Lung (tissue), 11 donors: ENCODE measurements at regions not wholly inside any gene's neighbourhood (a gene's known extent, or its start where the extent isn't known, plus 50 kb on each side); places are given as distances from the start of the nearest gene placed in this dataset.

Experiments
- ATAC-seq: fragments of 200-7000 bp; cut with Tn5 transposase; one replicate; pipeline ENCODE4 v1.9.1; 2020; ENCODE audit warnings: moderate number of reproducible peaks; ENCODE audit not compliant: insufficient read depth, low FRiP score
- DNase-seq, 3 donors: peaks; one replicate each; pipeline ENCODE4 v3.0.0-alpha.2; 2013 to 2017
- H3K27ac ChIP-seq, 2 donors: one replicate each; pipeline ENCODE4 v1.5.1; 2013; ENCODE audit warnings: mild to moderate bottlenecking in 2 of 2, moderate library complexity in 2 of 2, control low read depth in 1 of 2, inconsistent platforms in 1 of 2, low read depth in 1 of 2, low read length in 1 of 2
- H3K27me3 ChIP-seq, 3 donors: one replicate each; pipeline ENCODE4 v1.5.1; 2013; ENCODE audit warnings: low read length in 2 of 3; ENCODE audit not compliant: control insufficient read depth in 3 of 3, insufficient read depth in 3 of 3
- H3K36me3 ChIP-seq, 4 donors: one replicate each; pipeline ENCODE4 v1.5.1; 2013; ENCODE audit warnings: low read length in 4 of 4, mild to moderate bottlenecking in 1 of 4, moderate library complexity in 1 of 4; ENCODE audit not compliant: control insufficient read depth in 4 of 4, insufficient read depth in 4 of 4
- H3K4me1 ChIP-seq, 5 donors: one replicate each; pipeline ENCODE4 v1.5.1; 2013; ENCODE audit warnings: low read length in 5 of 5, mild to moderate bottlenecking in 2 of 5, moderate library complexity in 1 of 5; ENCODE audit not compliant: control insufficient read depth in 5 of 5, insufficient read depth in 5 of 5
- H3K4me3 ChIP-seq: one replicate; pipeline ENCODE4 v1.5.1; 2013; ENCODE audit warnings: mild to moderate bottlenecking, control low read depth, moderate library complexity
- H3K9ac ChIP-seq, 2 donors: one replicate each; pipeline ENCODE4 v1.5.1; 2013; ENCODE audit warnings: low read length in 2 of 2, control low read depth in 1 of 2; ENCODE audit not compliant: insufficient read depth in 1 of 2
- H3K9me3 ChIP-seq, 4 donors: one replicate each; pipeline ENCODE4 v1.5.1; 2013; ENCODE audit warnings: low read length in 3 of 4, mild to moderate bottlenecking in 1 of 4, moderate library complexity in 1 of 4; ENCODE audit not compliant: control insufficient read depth in 4 of 4, insufficient read depth in 3 of 4
- CTCF ChIP-seq: IDR thresholded peaks from 2 replicates; pipeline ENCODE4 v1.5.1; 2012; ENCODE audit warnings: mild to moderate bottlenecking; ENCODE audit errors: control extremely low read depth, extremely low read depth
- WGBS, 2 donors: extraction: QIAGEN DNeasy Blood & Tissue Kit; methylation state at CpG; one replicate each; pipeline ENCODE4 v1.1.7; 2013; 5-methylcytosine and 5-hydroxymethylcytosine counted together
- donor health status: control.
- donor health status: control.
- donor health status: Bipolar disorder and iron deficiency.
- donor health status: healthy.
- donor health status: DM: yes; HTN: yes; CAD: no.

DNA sequence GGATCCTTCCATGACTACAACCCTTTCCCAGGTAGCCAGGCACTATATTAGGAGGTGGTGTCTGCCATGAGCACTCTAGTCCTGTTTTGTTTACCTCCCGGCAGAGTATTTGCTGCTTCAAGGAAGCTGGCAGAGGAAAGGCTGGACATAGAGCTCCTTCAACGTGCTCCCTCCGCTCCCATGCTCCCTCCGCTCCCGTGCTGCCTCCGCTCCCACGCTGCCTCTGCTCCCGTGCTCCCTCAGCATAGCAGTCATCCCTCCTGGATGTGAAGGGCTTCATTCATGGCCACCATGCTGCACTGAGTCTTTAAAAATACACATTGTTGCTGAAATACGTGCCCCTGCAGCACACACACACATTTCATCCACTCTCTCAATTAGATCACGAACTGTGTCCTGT lies 181.9 kb upstream of the MYT1L start:
- TF ChIP-seq CTCF: no peak
- WGBS, 2 donors: 76 to 83% methylated on average over 10 of the region's 10 CpGs
- H3K4me1 ChIP-seq: no peaks in the 10 kb centered on the region
- no peak overlapping the region for H3K4me3 ChIP-seq
- ATAC-seq: no peak
- no peak overlapping the region for H3K27ac ChIP-seq
- peaks cover 0 to 4% (median 0%) of the 10 kb centered on the region in 4 donors for H3K9me3 ChIP-seq
- DNase-seq: no peak
- H3K9ac ChIP-seq: no peak overlapping the region
- H3K36me3 ChIP-seq: no peaks in the 10 kb centered on the region
- no peaks in the 10 kb centered on the region for H3K27me3 ChIP-seq

- no peak overlapping the region for H3K9ac ChIP-seq
- H3K36me3 ChIP-seq: no peaks in the 10 kb centered on the region
- H3K4me3 ChIP-seq: no peak overlapping the region
- 79% methylated on average over 20 of the region's 20 CpGs for WGBS, 2 donors
- no peak overlapping the region for H3K27ac ChIP-seq
- no peaks in the 10 kb centered on the region for H3K27me3 ChIP-seq
- TF ChIP-seq CTCF: no peak
- DNase-seq: no peak
- ATAC-seq: no peak
- no peaks in the 10 kb centered on the region for H3K4me1 ChIP-seq
- peaks cover 0 to 1% (median 0%) of the 10 kb centered on the region in 4 donors for H3K9me3 ChIP-seq
Measured at GRCh38 chr2:2507417-2507997, 176.4 kb upstream of the MYT1L start.

DNA sequence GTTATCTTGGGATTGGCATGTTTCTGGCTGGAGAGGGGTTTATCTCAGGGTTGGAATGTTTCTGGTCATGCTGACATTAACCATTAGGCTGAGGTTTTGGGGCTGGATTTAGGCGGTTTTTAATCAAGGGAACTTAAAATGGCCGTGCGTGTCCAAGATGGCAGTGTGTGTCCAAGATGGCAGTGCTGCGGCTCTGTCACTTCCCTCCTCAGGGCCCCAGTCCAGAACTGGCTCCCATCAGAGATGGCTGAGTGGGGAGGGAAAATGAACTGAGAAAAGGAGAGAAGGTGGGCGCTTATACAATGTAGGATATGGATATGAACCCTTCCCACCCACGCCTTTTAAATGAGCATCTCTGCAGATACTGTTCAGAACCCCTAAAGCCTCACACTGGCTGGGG lies 175.5 kb upstream of the MYT1L start:
- ATAC-seq (no peak), DNase-seq (no peak)
- H3K4me3 ChIP-seq: no peak overlapping the region
- no peaks in the 10 kb centered on the region for H3K4me1 ChIP-seq
- TF ChIP-seq CTCF: no peak
- no peaks in the 10 kb centered on the region for H3K36me3 ChIP-seq
- no peak overlapping the region for H3K9ac ChIP-seq
- H3K27me3 ChIP-seq: no peaks in the 10 kb centered on the region
- H3K27ac ChIP-seq: no peak overlapping the region
- WGBS, 2 donors: 92 to 96% methylated on average over 6 of the region's 6 CpGs
- H3K9me3 ChIP-seq: no peaks in the 10 kb centered on the region

DNA sequence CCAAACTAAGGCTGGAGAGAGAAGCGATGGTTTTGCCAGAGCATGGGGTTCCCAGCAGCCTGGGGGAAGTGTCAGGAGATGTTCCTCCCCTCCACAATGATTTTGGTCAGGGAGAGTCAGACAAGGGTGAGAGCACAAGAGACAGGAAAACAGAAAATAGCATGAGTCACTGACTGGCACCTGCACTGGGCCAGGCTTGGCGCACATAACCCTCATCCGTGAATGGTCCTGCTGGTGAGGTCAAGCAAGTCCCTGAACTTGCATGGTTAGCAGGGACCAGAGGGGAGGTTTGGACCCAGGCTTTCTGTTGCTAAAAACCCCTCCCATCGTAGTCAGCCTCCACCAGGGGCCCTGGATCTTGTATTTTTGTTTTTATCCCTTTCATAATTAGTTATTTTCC lies 174.5 kb upstream of the MYT1L start:
- H3K36me3 ChIP-seq: no peaks in the 10 kb centered on the region
- TF ChIP-seq CTCF: no peak
- no peaks in the 10 kb centered on the region for H3K27me3 ChIP-seq
- DNase-seq (no peak), ATAC-seq (no peak)
- no peak overlapping the region for H3K4me3 ChIP-seq
- H3K9ac ChIP-seq: no peak overlapping the region
- H3K27ac ChIP-seq: no peak overlapping the region
- no peaks in the 10 kb centered on the region for H3K4me1 ChIP-seq
- H3K9me3 ChIP-seq: no peaks in the 10 kb centered on the region
- WGBS, 2 donors: 84 to 86% methylated on average over 4 of the region's 4 CpGs
